GM13976 (cell line): ENCODE measurements at regions not wholly inside any gene's neighbourhood (a gene's known extent, or its start where the extent isn't known, plus 50 kb on each side); places are given as distances from the start of the nearest gene placed in this dataset.
"Not testable (repeated sequence)": the region's sequence is repeated elsewhere in the genome, so short reads cannot be mapped to it uniquely, and the experiment has no call there.

Source experiments
- DNase-seq: peaks from one replicate; pipeline ENCODE4 v3.0.0; 2012; ENCODE audit warnings: low spot score
- in situ Hi-C: fragments of 300-500 bp; cut with MboI; formaldehyde crosslinking; loops from one replicate; pipeline ENCODE4 v1.12.0; 2022; ENCODE audit warnings: low sequenced_read_pairs, mixed read lengths, inconsistent platforms; ENCODE audit not compliant: unreplicated experiment
- TF ChIP-seq, protein P1 (sequence below): IDR thresholded peaks from 2 replicates; pipeline ENCODE4 v1.5.1; 2012; ENCODE audit warnings: borderline replicate concordance, mild to moderate bottlenecking; ENCODE audit not compliant: insufficient read depth; ENCODE audit errors: extremely low read depth, missing control alignments, control extremely low read depth

DNA sequence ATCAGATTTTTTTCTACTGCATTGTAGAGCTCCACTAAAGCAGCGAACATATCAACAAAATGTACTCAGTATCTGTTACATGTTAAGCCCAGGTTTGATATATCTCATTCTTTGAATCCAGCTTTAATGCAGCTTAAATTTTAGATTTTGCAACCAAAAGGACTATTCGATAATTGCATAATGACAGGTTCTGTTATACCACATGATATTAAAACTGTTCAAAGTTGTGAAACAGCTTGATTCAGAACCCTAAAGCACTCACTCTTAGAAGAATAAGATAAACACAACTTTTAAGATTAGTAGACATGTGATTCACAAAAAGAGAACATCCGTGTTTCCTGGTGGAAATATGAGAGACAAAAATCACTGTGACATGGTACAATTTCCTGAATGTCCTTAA, 427.9 kb downstream of the CDH11 start:
- DNase-seq: no peak
- in situ Hi-C loops: no loop called here
- TF ChIP-seq, protein P1, sequence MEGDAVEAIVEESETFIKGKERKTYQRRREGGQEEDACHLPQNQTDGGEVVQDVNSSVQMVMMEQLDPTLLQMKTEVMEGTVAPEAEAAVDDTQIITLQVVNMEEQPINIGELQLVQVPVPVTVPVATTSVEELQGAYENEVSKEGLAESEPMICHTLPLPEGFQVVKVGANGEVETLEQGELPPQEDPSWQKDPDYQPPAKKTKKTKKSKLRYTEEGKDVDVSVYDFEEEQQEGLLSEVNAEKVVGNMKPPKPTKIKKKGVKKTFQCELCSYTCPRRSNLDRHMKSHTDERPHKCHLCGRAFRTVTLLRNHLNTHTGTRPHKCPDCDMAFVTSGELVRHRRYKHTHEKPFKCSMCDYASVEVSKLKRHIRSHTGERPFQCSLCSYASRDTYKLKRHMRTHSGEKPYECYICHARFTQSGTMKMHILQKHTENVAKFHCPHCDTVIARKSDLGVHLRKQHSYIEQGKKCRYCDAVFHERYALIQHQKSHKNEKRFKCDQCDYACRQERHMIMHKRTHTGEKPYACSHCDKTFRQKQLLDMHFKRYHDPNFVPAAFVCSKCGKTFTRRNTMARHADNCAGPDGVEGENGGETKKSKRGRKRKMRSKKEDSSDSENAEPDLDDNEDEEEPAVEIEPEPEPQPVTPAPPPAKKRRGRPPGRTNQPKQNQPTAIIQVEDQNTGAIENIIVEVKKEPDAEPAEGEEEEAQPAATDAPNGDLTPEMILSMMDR: no peak

DNA sequence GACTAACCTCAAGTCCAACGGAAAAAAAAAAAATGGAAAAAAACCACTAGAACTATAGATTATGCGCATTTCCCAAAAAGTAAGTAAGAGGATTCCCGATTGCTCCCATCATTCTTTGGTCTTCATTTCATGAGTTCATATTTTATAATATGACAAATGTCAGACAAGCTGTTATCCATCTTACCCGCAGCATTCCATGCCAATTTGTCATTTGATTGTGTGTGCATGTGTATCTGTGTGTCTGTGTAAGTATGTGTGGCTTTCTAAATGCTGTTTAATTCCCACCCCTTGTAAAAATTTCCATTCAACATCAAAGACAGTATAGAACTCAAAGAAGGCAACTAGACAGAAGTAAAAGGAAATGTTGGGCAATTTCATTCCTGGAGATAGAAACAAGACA, 434.1 kb downstream of the CDH11 start:
- in situ Hi-C loops: no loop called here
- TF ChIP-seq, protein P1: no peak
- no peak for DNase-seq

DNA sequence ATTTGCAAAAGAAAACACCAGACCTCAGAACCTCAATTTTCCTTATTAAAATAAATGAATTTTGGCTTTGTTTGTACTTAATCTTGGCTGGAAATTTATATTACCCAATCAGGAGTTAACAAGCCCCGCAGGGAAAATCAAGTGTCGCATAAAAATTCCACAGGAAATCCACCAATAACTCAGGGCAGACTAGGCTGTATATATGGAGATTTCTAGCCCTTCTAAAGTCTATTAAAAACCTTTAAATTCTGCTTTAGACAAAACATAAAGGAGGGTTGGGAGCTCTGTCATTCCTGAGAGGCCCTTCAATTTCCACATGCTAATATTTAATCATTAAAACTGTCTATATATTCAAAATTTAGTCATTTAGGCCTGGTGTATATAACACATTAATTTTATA, 434.7 kb downstream of the CDH11 start:
- DNase-seq: no peak
- TF ChIP-seq, protein P1: no peak
- in situ Hi-C loops: no loop called here

DNA sequence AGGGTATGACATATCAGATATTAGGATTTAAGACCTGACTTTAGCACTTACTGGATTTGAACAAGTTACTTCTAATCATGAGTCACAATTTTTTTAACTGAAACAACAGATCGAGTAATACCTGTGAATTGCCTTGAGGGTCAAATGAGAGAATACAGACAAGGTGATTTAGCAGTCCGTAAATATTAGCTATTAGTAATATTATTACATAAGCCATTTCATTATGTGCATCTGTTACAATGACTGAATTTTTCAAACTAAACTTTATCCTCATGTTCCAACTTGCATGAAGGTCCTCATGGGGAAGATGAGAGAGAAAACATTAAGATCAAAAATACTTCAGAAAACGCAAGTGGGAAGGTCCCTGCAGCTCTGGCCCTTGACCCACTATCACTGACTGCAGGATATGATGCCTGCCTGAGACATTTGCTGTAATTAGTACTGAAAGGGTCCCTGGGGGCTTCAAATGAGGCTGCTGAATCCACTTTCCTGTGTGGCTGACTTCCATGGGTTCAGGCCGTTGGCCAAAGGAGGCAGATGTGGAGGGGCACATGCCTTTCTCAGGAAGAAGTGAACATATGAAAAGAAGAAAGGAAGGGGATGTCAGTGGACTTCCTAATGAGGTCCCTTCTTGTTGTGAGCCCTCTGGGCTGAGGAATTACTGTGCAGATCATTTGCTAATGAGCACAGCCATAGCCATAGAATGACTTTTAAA, 441.7 kb downstream of the CDH11 start:
- TF ChIP-seq, protein P1: no peak
- DNase-seq: no peak
- in situ Hi-C loops: no loop called here

DNA sequence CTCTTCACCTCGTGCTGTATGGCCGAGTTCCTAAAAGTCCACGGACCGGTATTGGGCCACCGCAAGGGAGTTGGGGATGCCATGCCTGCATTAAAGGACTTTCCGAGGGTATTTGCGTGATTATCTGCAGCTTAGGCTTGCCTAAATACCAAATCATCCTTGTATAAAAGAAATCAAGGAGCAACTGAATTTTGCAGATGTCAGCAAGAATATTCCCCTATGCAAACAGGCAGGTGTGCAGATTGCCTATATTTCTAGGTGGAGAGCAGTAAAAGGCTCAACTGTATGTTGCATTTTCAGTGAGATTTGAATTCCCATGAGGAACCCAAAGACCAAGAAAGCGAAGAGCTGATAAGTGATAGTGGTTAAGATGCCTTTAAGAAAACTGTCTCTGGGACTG, 452.3 kb downstream of the CDH11 start:
- in situ Hi-C loops: no loop called here
- TF ChIP-seq, protein P1: no peak
- no peak for DNase-seq

DNA sequence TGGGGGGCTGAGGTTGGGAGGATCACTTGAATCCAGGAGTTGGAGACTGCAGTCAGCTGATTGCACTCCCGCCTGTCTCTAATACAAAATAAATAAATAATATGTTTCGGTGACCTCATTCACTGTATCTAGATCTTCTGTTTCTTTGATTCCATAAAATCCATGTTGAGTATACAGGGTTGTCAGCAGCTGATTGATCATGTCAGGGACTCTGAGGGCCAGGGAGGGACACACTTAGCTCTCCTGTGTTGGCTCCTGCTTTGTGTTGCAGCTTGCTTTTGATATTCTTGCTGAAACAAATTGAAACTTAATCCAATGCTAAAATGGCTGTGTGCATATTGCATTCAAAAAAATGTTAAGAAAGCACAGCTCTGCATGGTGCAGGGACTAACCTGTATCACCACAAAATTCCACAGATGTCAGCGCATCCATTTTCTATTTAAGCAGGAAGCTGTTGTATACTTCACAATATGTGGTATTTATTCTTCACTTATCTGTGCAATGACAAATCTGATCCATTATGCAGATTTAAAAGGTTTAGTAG, 454.5 kb downstream of the CDH11 start:
- TF ChIP-seq, protein P1: no peak
- in situ Hi-C loops: no loop called here
- DNase-seq: no peak

DNA sequence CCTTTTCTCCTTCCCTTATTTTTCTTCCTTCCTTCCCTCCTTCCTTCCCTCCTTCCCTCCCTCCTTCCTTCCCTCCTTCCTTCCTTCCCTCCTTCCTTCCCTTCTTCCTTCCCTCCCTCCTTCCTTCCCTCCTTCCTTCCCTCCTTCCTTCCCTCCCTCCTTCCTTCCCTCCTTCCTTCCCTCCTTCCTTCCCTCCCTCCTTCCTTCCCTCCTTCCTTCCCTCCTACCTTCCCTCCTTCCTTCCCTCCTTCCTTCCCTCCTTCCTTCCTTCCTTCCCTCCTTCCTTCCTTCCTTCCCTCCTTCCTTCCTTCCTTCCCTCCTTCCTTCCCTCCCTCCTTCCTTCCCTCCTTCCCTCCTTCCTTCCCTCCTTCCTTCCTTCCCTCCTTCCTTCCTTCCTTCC, 459.6 kb downstream of the CDH11 start:
- in situ Hi-C loops, DNase-seq: not testable (repeated sequence)
